ENCODE measurements at regions not wholly inside any gene's neighbourhood (a gene's known extent, or its start where the extent isn't known, plus 50 kb on each side); places are given as distances from the start of the nearest gene placed in this dataset.
A peak's percentile ranks its signal among the peaks of the same experiment; 100 is the strongest.

- no peak for DNase-seq (ENCODE audit: low read depth in 3 of 3, low spot score in 2 of 3)
Measured at GRCh38 chr5:89996890-89997289, 412.7 kb downstream of the CETN3 start.

- no peak for DNase-seq (ENCODE audit: low read depth in 3 of 3, low spot score in 2 of 3)
Measured at GRCh38 chr5:89996335-89996734, 413.2 kb downstream of the CETN3 start.

GRCh38 chr5:89994266-89994665, 415.3 kb downstream of the CETN3 start:
- DNase-seq (ENCODE audit: low read depth in 3 of 3, low spot score in 2 of 3): no peak

- no peak for DNase-seq (ENCODE audit: low read depth in 3 of 3, low spot score in 2 of 3)
Measured at GRCh38 chr5:89992201-89992600, 417.4 kb downstream of the CETN3 start.

- no peak for DNase-seq (ENCODE audit: low read depth in 3 of 3, low spot score in 2 of 3)
Measured at GRCh38 chr5:89991592-89991991, 418.0 kb downstream of the CETN3 start.

- no peak for DNase-seq (ENCODE audit: low read depth in 3 of 3, low spot score in 2 of 3)
Measured at GRCh38 chr5:89989776-89990175, 419.8 kb downstream of the CETN3 start.

- DNase-seq (ENCODE audit: low read depth in 3 of 3, low spot score in 2 of 3): no peak
Measured at GRCh38 chr5:89988998-89989655, 420.4 kb downstream of the CETN3 start.

- no peak for DNase-seq (ENCODE audit: low read depth in 3 of 3, low spot score in 2 of 3)
Measured at GRCh38 chr5:89988129-89988810, 421.3 kb downstream of the CETN3 start.

- no peak for DNase-seq (ENCODE audit: low read depth in 3 of 3, low spot score in 2 of 3)
Measured at GRCh38 chr5:89983216-89983615, 426.3 kb downstream of the CETN3 start.

GRCh38 chr5:89981878-89982773, 427.4 kb downstream of the CETN3 start:
- no peak for DNase-seq (ENCODE audit: low read depth in 3 of 3, low spot score in 2 of 3)

- no peak for DNase-seq (ENCODE audit: low read depth in 3 of 3, low spot score in 2 of 3)
Measured at GRCh38 chr5:89981021-89981420, 428.5 kb downstream of the CETN3 start.

- DNase-seq (ENCODE audit: low read depth in 3 of 3, low spot score in 2 of 3): no peak
Measured at GRCh38 chr5:89973516-89973915, 436.0 kb downstream of the CETN3 start.

GRCh38 chr5:89972901-89973300, 436.7 kb downstream of the CETN3 start:
- no peak for DNase-seq (ENCODE audit: low read depth in 3 of 3, low spot score in 2 of 3)

GRCh38 chr5:89968958-89969381, 440.6 kb downstream of the CETN3 start:
- peak in 1 of 3 donors; percentile 38 for DNase-seq (ENCODE audit: low read depth in 3 of 3, low spot score in 2 of 3)

GRCh38 chr5:89967771-89968444, 441.6 kb downstream of the CETN3 start:
- no peak for DNase-seq (ENCODE audit: low read depth in 3 of 3, low spot score in 2 of 3)

GRCh38 chr5:89956838-89957237, 452.7 kb downstream of the CETN3 start:
- DNase-seq (ENCODE audit: low read depth in 3 of 3, low spot score in 2 of 3): no peak

GRCh38 chr5:89954916-89955315, 454.6 kb downstream of the CETN3 start:
- DNase-seq (ENCODE audit: low read depth in 3 of 3, low spot score in 2 of 3): no peak

GRCh38 chr5:89951876-89952275, 457.7 kb downstream of the CETN3 start:
- no peak for DNase-seq (ENCODE audit: low read depth in 3 of 3, low spot score in 2 of 3)

- no peak for DNase-seq (ENCODE audit: low read depth in 3 of 3, low spot score in 2 of 3)
Measured at GRCh38 chr5:89950234-89950633, 459.3 kb downstream of the CETN3 start.

- no peak for DNase-seq (ENCODE audit: low read depth in 3 of 3, low spot score in 2 of 3)
Measured at GRCh38 chr5:89948977-89949376, 460.6 kb downstream of the CETN3 start.

GRCh38 chr5:89946916-89947315, 462.6 kb downstream of the CETN3 start:
- DNase-seq (ENCODE audit: low read depth in 3 of 3, low spot score in 2 of 3): no peak
